GM20000 (cell line): ENCODE measurements at regions not wholly inside any gene's neighbourhood (a gene's known extent, or its start where the extent isn't known, plus 50 kb on each side); places are given as distances from the start of the nearest gene placed in this dataset.

Source experiments
- DNase-seq: peaks from one replicate; pipeline ENCODE4 v3.0.0; 2012; ENCODE audit warnings: low spot score
- TF ChIP-seq, protein P1 (sequence below): IDR thresholded peaks from 2 replicates; pipeline ENCODE4 v1.5.1; 2012; ENCODE audit warnings: mild to moderate bottlenecking, control low read depth; ENCODE audit errors: extremely low read depth, missing control alignments

DNA sequence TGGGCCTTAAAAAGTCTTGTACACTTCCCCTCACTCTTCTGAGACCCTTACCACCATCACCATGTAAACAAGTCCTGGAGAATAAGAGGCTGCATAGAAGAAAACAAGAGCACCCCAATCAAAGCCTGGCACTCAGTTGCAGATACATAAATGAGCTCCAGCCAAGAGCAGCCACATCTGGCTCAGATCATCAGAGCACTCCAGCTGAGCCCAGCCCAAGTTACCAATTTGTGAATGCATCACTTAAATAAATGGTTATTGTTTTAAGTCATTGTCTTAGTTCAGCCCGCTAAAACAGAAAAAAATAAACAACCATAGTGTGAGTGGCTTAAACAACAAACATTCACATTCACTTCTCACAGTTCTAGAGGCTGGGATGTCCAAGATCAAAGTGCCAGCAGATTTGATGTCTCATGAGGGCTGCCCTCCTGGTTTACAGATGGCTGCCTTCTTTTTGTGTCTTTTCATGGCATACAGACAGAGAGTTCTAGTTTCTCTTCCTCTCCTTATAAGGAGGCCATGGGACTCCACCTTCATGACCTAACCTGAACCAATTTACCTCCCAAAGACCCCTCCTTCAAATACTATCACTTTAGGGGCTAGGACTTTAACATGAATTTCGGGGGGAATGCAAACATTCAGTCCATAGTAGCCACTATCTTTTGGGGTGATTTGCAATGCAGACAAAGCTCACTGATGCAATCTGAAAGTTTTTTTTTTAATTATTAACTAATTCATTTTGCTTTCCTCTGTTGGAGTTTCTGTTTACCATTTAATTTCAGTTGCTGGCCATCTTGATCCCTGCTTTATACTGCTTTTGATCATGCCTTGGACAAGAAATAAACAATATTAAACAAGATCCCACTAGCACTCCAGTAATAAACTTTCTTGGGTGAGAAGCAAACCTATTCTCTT lies 187.5 kb upstream of the ACVR2A start:
- DNase-seq, result no peak
- TF ChIP-seq, protein P1, sequence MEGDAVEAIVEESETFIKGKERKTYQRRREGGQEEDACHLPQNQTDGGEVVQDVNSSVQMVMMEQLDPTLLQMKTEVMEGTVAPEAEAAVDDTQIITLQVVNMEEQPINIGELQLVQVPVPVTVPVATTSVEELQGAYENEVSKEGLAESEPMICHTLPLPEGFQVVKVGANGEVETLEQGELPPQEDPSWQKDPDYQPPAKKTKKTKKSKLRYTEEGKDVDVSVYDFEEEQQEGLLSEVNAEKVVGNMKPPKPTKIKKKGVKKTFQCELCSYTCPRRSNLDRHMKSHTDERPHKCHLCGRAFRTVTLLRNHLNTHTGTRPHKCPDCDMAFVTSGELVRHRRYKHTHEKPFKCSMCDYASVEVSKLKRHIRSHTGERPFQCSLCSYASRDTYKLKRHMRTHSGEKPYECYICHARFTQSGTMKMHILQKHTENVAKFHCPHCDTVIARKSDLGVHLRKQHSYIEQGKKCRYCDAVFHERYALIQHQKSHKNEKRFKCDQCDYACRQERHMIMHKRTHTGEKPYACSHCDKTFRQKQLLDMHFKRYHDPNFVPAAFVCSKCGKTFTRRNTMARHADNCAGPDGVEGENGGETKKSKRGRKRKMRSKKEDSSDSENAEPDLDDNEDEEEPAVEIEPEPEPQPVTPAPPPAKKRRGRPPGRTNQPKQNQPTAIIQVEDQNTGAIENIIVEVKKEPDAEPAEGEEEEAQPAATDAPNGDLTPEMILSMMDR, result no peak

DNA sequence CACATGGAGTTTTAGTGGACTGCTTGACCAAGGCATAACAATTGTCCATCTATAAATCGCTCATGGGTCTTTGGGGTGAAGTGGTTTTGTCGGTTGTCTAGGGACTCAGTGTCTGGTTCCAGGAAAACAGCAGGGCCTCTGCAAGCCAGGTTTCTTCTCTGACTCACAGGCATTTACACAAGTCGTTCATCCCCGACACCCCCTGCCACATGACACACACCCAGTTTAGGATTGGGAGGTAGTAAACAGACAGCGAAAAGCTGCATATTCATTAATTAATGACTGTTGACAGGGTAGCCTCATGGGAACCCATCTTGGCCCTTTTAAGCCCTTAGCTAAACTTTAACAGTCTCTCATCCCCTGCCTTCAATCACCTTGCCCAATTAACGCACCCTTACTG lies 194.8 kb upstream of the ACVR2A start:
- TF ChIP-seq, protein P1, result no peak
- no peak for DNase-seq

DNA sequence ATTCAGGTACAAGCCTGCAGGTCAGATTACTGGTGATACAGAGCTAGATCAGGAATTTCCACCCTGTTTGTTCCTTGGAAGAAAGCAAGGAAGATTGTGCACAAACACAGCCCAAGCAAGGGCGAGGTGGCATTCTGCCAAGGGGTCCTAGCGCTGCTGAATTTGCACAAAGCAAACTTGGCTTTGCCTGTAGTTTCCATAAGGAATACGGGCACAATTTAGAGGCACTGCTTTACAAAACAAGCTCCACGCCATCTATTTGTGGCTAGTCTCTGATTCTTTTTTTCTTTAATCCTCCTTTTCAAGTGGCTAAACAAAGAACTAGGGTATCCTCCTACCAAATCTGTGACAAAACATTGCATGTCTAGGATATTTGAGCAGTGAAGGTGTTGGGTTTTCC lies 195.5 kb upstream of the ACVR2A start:
- TF ChIP-seq, protein P1, result no peak
- no peak for DNase-seq

DNA sequence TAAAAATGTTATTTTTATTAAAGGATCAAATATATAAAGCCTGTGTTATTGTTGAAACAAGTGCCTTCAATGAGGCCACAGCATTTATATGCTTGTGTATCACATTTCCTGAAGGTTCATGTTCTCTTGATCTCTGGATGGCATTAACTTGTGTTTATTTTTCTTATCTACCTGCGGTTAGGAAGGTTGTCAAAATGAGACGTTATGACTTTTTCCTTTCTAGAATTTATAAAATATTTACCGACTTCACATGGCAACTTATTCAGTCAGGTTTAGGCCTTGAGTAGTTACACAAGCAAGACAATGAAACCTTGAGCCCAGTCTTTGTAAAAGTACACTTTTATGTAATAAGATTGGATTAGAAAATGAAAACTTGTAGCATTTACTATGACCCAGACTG lies 196.4 kb upstream of the ACVR2A start:
- no peak for DNase-seq
- TF ChIP-seq, protein P1, result no peak

DNA sequence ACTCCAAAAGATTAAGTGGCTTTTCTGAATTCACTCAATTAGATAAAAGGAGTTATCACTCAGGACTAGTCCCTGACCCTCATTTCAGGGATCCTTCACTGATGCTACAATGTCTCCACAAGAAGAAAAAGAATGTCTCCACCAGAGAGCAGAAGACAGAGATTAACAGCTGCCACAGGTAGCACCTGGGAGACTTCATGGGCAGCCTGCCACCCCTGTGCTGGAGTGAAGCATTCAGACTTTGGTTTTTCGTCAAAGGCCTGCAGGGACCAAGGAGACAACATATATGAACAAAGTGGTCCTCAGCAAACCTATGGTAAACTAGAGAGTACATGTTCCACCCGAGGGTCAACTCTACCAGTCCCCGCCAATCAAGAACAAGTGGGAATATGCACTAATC lies 197.0 kb upstream of the ACVR2A start:
- TF ChIP-seq, protein P1, result no peak
- DNase-seq, result no peak

DNA sequence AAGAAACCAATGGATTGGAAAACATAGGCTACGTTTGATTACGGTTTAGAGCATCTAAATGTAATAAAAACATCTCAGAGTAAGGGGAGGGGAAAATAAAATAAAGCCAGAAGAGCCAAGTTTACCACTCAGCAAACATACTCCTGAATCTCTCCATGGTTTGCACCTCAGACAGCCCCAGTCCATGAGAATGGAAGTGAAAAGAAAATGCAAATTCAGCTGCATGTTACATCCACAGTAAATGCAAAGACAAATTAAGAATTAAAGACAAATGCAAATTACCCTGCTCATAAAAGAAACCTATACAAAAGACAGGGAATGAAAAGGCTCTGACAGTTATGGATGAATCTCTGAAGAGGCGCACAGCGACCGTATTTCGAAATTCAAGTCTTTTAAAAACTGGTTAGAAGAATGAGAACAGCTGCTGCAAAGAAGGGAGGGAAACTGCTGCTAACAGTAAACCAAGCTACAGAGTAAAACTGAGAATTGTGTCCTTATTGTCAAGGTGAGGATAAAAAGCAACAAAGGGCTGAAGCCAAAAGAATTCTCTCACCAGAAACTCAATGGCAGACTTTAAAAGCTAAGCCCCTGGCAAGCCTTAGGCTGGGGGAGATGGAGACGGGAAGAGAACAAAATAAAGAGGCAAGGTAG lies 197.9 kb upstream of the ACVR2A start:
- TF ChIP-seq, protein P1, result no peak
- no peak for DNase-seq

DNA sequence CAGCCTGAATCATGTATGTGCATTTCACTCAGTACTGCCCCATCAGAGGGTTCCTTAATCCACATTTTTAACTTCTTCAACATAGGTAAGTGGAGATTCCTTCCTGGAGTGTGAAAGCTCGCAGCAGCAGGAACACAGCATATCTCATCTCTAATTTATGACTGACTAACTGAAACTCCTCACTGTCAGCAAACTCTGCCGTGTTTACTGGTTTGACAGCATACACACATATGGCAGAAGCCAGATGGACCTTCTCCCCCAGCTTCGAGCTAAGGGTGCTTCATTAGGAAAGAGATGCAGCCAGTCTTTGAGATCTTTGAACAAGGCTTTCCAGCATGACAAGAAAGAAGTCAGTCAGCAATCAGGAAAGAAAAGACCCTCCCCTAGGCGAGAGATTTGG lies 200.3 kb upstream of the ACVR2A start:
- DNase-seq, result no peak
- TF ChIP-seq, protein P1, result no peak
